ENCODE measurements at regions not wholly inside any gene's neighbourhood (a gene's known extent, or its start where the extent isn't known, plus 50 kb on each side); places are given as distances from the start of the nearest gene placed in this dataset.

GRCh38 chr15:29910068-29910467 is 87.8 kb upstream of the TJP1 start:
- Histone ChIP-seq H3K36me3 (ENCODE audit: low read depth, missing control alignments) (no peaks in the 10 kb centered on the region), H3K4me1 (peaks cover 11% of the 10 kb centered on the region), H3K27me3 (no peaks in the 10 kb centered on the region), H3K27ac (peak overlapping the region in 1 of 2 donors; percentile 5), H3K4me3 (no peak overlapping the region), H3K9me3 (no peaks in the 10 kb centered on the region)
- 47 to 56% methylated on average over 3 of the region's 3 CpGs for WGBS, 2 donors
- TF ChIP-seq POLR2A (IDR thresholded peaks at IDR 0.05) (no peak), CTCF (IDR thresholded peaks at IDR 0.05) (no peak)
- no peak for DNase-seq
- intact Hi-C loops (cut with DNase I; ENCODE audit: low total_unique reads) = no loop called here

DNA sequence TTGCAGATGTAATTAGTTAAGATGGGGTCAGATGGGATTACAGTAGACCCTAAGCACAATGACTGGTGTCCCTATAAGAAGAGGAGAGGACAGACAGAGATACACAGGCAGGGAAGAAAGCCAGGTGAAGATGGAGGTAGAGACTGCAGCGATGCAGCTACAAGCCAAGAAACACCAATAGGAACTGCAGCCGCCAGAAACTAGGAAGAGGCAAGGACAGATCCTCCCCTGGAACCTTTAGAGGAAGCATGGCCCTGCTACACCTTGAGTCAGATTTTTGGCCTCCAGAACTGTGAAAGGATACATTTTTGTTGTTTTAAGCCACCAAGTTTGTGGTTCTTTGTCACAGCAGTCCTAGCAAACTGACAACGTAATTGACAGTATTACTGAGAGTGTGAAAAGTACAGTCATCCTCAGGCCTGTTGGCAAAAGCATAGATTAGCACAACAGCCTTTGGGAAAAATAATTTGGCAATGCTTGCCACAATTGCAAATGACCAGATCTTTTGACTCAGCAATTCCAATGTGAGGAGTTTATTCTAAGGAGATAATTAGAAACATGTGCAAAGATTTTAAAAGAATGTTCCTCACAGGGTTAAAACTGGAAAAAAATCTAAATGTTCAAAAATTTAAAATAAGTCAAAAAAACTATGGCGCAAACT is 82.6 kb upstream of the TJP1 start:
- Histone ChIP-seq H3K36me3 (ENCODE audit: low read depth, missing control alignments) (no peaks in the 10 kb centered on the region), H3K27me3 (no peaks in the 10 kb centered on the region), H3K9me3 (no peaks in the 10 kb centered on the region), H3K4me1 (peaks cover under 1% of the 10 kb centered on the region), H3K27ac (no peak overlapping the region), H3K4me3 (no peak overlapping the region)
- no peak for DNase-seq
- intact Hi-C loops (cut with DNase I; ENCODE audit: low total_unique reads) = no loop called here
- TF ChIP-seq CTCF (IDR thresholded peaks at IDR 0.05) = no peak
- TF ChIP-seq POLR2A (IDR thresholded peaks at IDR 0.05) = no peak
- WGBS, 2 donors = 70 to 78% methylated on average over 4 of the region's 4 CpGs

DNA sequence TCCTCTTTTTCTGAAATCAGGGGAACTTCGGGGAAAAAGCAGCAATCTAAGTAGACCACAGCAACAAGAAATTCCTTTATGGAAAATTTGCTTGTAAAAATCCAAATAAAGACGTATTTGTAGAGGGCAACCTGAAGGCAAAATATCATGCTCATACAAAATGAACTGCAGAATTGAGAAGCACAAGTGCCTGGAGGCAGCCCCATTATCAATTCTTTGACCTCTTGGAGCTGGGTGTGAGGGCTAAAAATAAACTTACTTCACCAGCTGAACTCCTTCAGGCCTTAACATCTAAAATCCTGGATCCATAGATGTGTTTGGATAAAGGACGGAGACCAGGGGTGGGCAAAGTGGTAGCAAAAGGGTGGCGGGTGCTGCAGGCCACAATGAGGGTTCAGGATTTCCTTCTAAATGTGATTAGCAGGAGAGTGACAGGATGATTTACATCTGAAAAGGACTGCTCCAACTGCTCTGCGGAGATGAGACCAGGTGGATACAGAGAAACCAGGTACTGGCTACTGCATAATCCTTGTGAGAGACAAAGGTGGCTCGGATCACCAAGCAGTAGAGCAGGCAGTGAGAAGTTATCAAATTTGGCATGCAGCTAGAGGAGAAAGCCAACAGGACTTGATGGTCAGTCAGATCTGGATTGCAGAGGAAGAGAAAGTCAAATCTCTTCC is 81.7 kb upstream of the TJP1 start:
- no peak for DNase-seq
- H3K4me1 ChIP-seq = no peaks in the 10 kb centered on the region
- TF ChIP-seq POLR2A (IDR thresholded peaks at IDR 0.05) (no peak), CTCF (IDR thresholded peaks at IDR 0.05) (no peak)
- intact Hi-C loops (cut with DNase I; ENCODE audit: low total_unique reads) = no loop called here
- WGBS, 2 donors = 83 to 86% methylated on average over 6 of the region's 6 CpGs
- H3K27me3 ChIP-seq = no peaks in the 10 kb centered on the region
- H3K9me3 ChIP-seq = no peaks in the 10 kb centered on the region
- no peaks in the 10 kb centered on the region for H3K36me3 ChIP-seq (ENCODE audit: low read depth, missing control alignments)
- no peak overlapping the region for H3K4me3 ChIP-seq
- no peak overlapping the region for H3K27ac ChIP-seq

DNA sequence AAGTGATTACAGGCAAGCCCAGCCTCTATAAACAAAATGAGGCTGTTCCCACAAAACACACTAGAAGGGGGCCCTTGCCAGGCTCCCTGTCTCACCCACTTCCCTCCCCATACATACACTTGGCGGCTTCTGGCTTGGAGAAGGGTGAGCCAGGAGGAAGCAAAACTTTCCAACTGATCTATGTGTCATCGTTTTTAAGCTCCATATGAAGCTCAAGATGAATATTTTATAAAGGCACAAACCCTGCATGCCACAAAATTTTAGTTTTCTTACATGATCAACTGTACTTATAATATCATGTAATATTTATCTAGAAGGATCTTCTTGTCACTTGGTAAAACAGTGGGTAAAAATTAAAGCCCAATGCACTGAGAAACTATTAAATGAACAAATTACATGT is 80.8 kb upstream of the TJP1 start:
- intact Hi-C loops (cut with DNase I; ENCODE audit: low total_unique reads) = no loop called here
- DNase-seq = no peak
- H3K27me3 ChIP-seq = no peaks in the 10 kb centered on the region
- 87 to 89% methylated on average over 2 of the region's 2 CpGs for WGBS, 2 donors
- H3K4me3 ChIP-seq = no peak overlapping the region
- H3K27ac ChIP-seq = no peak overlapping the region
- no peaks in the 10 kb centered on the region for H3K9me3 ChIP-seq
- no peaks in the 10 kb centered on the region for H3K4me1 ChIP-seq
- no peak for TF ChIP-seq CTCF (IDR thresholded peaks at IDR 0.05)
- no peak for TF ChIP-seq POLR2A (IDR thresholded peaks at IDR 0.05)
- H3K36me3 ChIP-seq (ENCODE audit: low read depth, missing control alignments) = no peaks in the 10 kb centered on the region
